Stimulated activated CD8-positive, alpha-beta memory T cell treated with anti-CD3 and anti-CD28 coated beads, Interleukin-15, amount 100 ng/mL, for 24 hours (primary cell): ENCODE measurements at regions not wholly inside any gene's neighbourhood (a gene's known extent, or its start where the extent isn't known, plus 50 kb on each side); places are given as distances from the start of the nearest gene placed in this dataset.
A peak's percentile ranks its signal among the peaks of the same experiment; 100 is the strongest.

Experiments
- DNase-seq: peaks from one replicate; pipeline ENCODE4 v3.0.0-alpha.2; 2020; ENCODE audit warnings: low read depth

GRCh38 chr22:22076361-22076760 is 93.8 kb upstream of the TOP3B start:
- no peak for DNase-seq

GRCh38 chr22:22075382-22076163 is 93.0 kb upstream of the TOP3B start:
- DNase-seq, result no peak

- no peak for DNase-seq
These were observed 92.2 kb upstream of the TOP3B start for GRCh38 chr22:22074634-22075381.

GRCh38 chr22:22073769-22074561 is 91.4 kb upstream of the TOP3B start:
- no peak for DNase-seq

- DNase-seq, result no peak
These were observed 89.7 kb upstream of the TOP3B start for GRCh38 chr22:22072169-22072836.

GRCh38 chr22:22071455-22071854 is 88.9 kb upstream of the TOP3B start:
- DNase-seq, result no peak

GRCh38 chr22:22070371-22070824 is 87.8 kb upstream of the TOP3B start:
- DNase-seq, result no peak

GRCh38 chr22:22069450-22070370 is 87.1 kb upstream of the TOP3B start:
- no peak for DNase-seq

GRCh38 chr22:22068657-22069056 is 86.1 kb upstream of the TOP3B start:
- no peak for DNase-seq

GRCh38 chr22:22068025-22068424 is 85.4 kb upstream of the TOP3B start:
- no peak for DNase-seq

- no peak for DNase-seq
These were observed 84.6 kb upstream of the TOP3B start for GRCh38 chr22:22067192-22067591.

GRCh38 chr22:22064580-22064979 is 82.0 kb upstream of the TOP3B start:
- DNase-seq, result no peak

GRCh38 chr22:22062306-22062793 is 79.8 kb upstream of the TOP3B start:
- DNase-seq, result no peak

- no peak for DNase-seq
These were observed 78.8 kb upstream of the TOP3B start for GRCh38 chr22:22061085-22062077.

- DNase-seq, result peak; percentile 39
These were observed 77.9 kb upstream of the TOP3B start for GRCh38 chr22:22060200-22061084.

- no peak for DNase-seq
These were observed 76.9 kb upstream of the TOP3B start for GRCh38 chr22:22059291-22060002.

- no peak for DNase-seq
These were observed 76.2 kb upstream of the TOP3B start for GRCh38 chr22:22058633-22059290.
